Suprapubic skin (tissue), 4 donors: ENCODE measurements at regions not wholly inside any gene's neighbourhood (a gene's known extent, or its start where the extent isn't known, plus 50 kb on each side); places are given as distances from the start of the nearest gene placed in this dataset.

ENCODE experiments used
- DNase-seq, 2 donors: peaks; one replicate each; pipeline ENCODE4 v3.0.0-alpha.2; 2019; ENCODE audit warnings: low spot score in 2 of 2
- H3K27ac ChIP-seq: fragments of 200-600 bp; sonication (generic); one replicate; pipeline ENCODE4 v1.5.1; 2019
- H3K27me3 ChIP-seq: fragments of 200-600 bp; sonication (generic); one replicate; pipeline ENCODE4 v1.5.1; 2019
- H3K36me3 ChIP-seq: fragments of 200-600 bp; sonication (generic); one replicate; pipeline ENCODE4 v1.5.1; 2019
- H3K4me1 ChIP-seq: fragments of 200-600 bp; sonication (generic); one replicate; pipeline ENCODE4 v1.5.1; 2019
- H3K4me3 ChIP-seq: fragments of 200-600 bp; sonication (generic); one replicate; pipeline ENCODE4 v1.5.1; 2019; ENCODE audit warnings: mild to moderate bottlenecking
- H3K9me3 ChIP-seq: fragments of 200-600 bp; sonication (generic); one replicate; pipeline ENCODE4 v1.5.1; 2019
- CTCF ChIP-seq, 2 donors: fragments of 200-600 bp in 1 of 2; fragments of 450-650 bp in 1 of 2; sonication (generic) in 1 of 2; IDR thresholded peaks; one replicate each; pipeline ENCODE4 v1.5.1; 2016 to 2019; ENCODE audit warnings: antibody characterized with exemption in 2 of 2, mild to moderate bottlenecking in 1 of 2, moderate library complexity in 1 of 2
- EP300 ChIP-seq: sonication (generic); formaldehyde crosslinking; IDR thresholded peaks from one replicate; pipeline ENCODE4 v1.6.1; 2017; ENCODE audit warnings: antibody characterized with exemption
- POLR2A ChIP-seq, 2 donors: fragments of 450-650 bp; IDR thresholded peaks; one replicate each; pipeline ENCODE4 v1.6.1; 2017; ENCODE audit warnings: antibody characterized with exemption in 2 of 2, mild to moderate bottlenecking in 2 of 2, moderate library complexity in 2 of 2
- POLR2AphosphoS5 ChIP-seq, 3 donors: sonication (generic); formaldehyde crosslinking; IDR thresholded peaks; one replicate each; pipeline ENCODE4 v1.6.1; 2017; ENCODE audit warnings: antibody characterized with exemption in 3 of 3
- WGBS: methylation state at CpG from one replicate; pipeline ENCODE4 v1.1.5; 2018; 5-methylcytosine and 5-hydroxymethylcytosine counted together

GRCh38 chr13:71115301-71115700 lies 751.7 kb downstream of the DACH1 start:
- H3K36me3 ChIP-seq: no peaks in the 10 kb centered on the region

GRCh38 chr13:71096421-71096820 lies 770.6 kb downstream of the DACH1 start:
- no peak overlapping the region for H3K4me3 ChIP-seq
- H3K4me1 ChIP-seq: no peaks in the 10 kb centered on the region
- no peak overlapping the region for H3K27ac ChIP-seq
- no peaks in the 10 kb centered on the region for H3K36me3 ChIP-seq
- no peaks in the 10 kb centered on the region for H3K27me3 ChIP-seq
- no peak for TF ChIP-seq POLR2AphosphoS5 (IDR thresholded peaks at IDR 0.05)
- TF ChIP-seq EP300: no peak
- no peak for TF ChIP-seq POLR2A (IDR thresholded peaks at IDR 0.05)
- TF ChIP-seq CTCF (IDR thresholded peaks at IDR 0.05): no peak
- no peaks in the 10 kb centered on the region for H3K9me3 ChIP-seq
- WGBS: 73% methylated on average over 1 of the region's 1 CpG
- DNase-seq: no peak

More at GRCh38 chr13:71115301-71115700, 751.7 kb downstream of the DACH1 start:
- Histone ChIP-seq H3K27me3 (no peaks in the 10 kb centered on the region), H3K4me1 (no peaks in the 10 kb centered on the region), H3K27ac (no peak overlapping the region), H3K4me3 (no peak overlapping the region), H3K9me3 (no peaks in the 10 kb centered on the region)
- DNase-seq: no peak
- TF ChIP-seq CTCF (IDR thresholded peaks at IDR 0.05): no peak
- TF ChIP-seq POLR2AphosphoS5 (IDR thresholded peaks at IDR 0.05): no peak
- no peak for TF ChIP-seq EP300
- no peak for TF ChIP-seq POLR2A (IDR thresholded peaks at IDR 0.05)
- WGBS: 49% methylated on average over 5 of the region's 5 CpGs

GRCh38 chr13:71090990-71091389 lies 776.0 kb downstream of the DACH1 start:
- Histone ChIP-seq H3K36me3 (no peaks in the 10 kb centered on the region), H3K27ac (no peak overlapping the region), H3K9me3 (no peaks in the 10 kb centered on the region), H3K4me1 (no peaks in the 10 kb centered on the region), H3K4me3 (no peak overlapping the region), H3K27me3 (no peaks in the 10 kb centered on the region)
- WGBS: 62% methylated on average over 2 of the region's 2 CpGs
- TF ChIP-seq EP300: no peak
- no peak for TF ChIP-seq CTCF (IDR thresholded peaks at IDR 0.05)
- no peak for TF ChIP-seq POLR2A (IDR thresholded peaks at IDR 0.05)
- no peak for TF ChIP-seq POLR2AphosphoS5 (IDR thresholded peaks at IDR 0.05)
- no peak for DNase-seq

- no peak for DNase-seq
- 86% methylated on average over 4 of the region's 4 CpGs for WGBS
- H3K36me3 ChIP-seq: no peaks in the 10 kb centered on the region
- no peaks in the 10 kb centered on the region for H3K4me1 ChIP-seq
- H3K27me3 ChIP-seq: no peaks in the 10 kb centered on the region
- no peaks in the 10 kb centered on the region for H3K9me3 ChIP-seq
- no peak for TF ChIP-seq CTCF (IDR thresholded peaks at IDR 0.05)
- TF ChIP-seq POLR2AphosphoS5 (IDR thresholded peaks at IDR 0.05): no peak
- TF ChIP-seq POLR2A (IDR thresholded peaks at IDR 0.05): no peak
- H3K4me3 ChIP-seq: no peak overlapping the region
- no peak overlapping the region for H3K27ac ChIP-seq
Measured at GRCh38 chr13:71089056-71089455, 777.9 kb downstream of the DACH1 start.

GRCh38 chr13:71087432-71087831 lies 779.6 kb downstream of the DACH1 start:
- H3K4me1 ChIP-seq: no peaks in the 10 kb centered on the region
- no peaks in the 10 kb centered on the region for H3K27me3 ChIP-seq
- DNase-seq: no peak
- TF ChIP-seq EP300 (no peak), CTCF (IDR thresholded peaks at IDR 0.05) (no peak), POLR2A (IDR thresholded peaks at IDR 0.05) (no peak)
- WGBS: 93% methylated on average over 16 of the region's 16 CpGs
- H3K4me3 ChIP-seq: no peak overlapping the region
- H3K36me3 ChIP-seq: no peaks in the 10 kb centered on the region
- H3K27ac ChIP-seq: no peak overlapping the region
- H3K9me3 ChIP-seq: peaks cover 3% of the 10 kb centered on the region
